ENCODE measurements at regions not wholly inside any gene's neighbourhood (a gene's known extent, or its start where the extent isn't known, plus 50 kb on each side); places are given as distances from the start of the nearest gene placed in this dataset.

DNA sequence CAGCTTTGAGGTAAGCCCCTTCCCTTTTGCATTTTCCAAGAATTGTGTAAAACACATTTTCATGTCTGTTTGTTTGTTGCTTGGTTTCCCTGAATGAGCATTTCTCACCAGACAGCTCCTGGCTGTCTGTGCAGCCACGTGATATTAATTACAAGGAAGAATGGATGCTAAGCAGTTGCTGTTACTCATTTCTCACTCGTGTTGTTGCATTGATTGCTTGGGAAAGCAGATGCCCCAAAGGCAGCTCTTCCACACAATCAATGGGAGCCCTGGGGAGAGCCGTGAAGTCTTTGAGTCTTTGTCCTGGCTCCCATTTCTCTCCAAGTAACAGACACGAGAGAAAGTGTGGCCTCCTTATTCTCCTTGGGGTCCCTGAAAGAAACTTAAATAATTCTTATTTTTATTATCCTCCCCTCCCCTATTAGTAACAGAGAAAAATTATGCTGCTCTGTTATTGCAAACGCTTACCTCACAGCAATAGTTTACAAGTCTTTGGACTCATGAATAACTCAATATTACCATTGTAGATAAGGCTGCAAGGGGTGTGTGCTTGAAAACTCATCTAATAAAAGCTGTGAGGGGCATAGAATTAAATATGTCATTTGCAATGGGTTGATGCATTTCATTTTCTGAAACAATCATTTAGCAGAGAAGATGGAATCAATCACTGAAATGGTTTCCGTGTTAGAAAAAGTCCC lies 127.7 kb upstream of the CAMK1G start:
- no peak for TF ChIP-seq SIN3A (IDR thresholded peaks at IDR 0.05; ENCODE audit: borderline replicate concordance, insufficient read depth, low read length)
- no peak for TF ChIP-seq FOXP2 (optimal IDR thresholded peaks at IDR 0.05; ENCODE audit: borderline replicate concordance, extremely low read depth, extremely low read length, insufficient read depth)
- no peak for TF ChIP-seq TAF1 (IDR thresholded peaks at IDR 0.05; ENCODE audit: borderline replicate concordance, insufficient read depth, low read length)
- no peak for TF ChIP-seq POLR2AphosphoS5 (IDR thresholded peaks at IDR 0.05; ENCODE audit: low read depth, low read length)
- TF ChIP-seq, protein P1, sequence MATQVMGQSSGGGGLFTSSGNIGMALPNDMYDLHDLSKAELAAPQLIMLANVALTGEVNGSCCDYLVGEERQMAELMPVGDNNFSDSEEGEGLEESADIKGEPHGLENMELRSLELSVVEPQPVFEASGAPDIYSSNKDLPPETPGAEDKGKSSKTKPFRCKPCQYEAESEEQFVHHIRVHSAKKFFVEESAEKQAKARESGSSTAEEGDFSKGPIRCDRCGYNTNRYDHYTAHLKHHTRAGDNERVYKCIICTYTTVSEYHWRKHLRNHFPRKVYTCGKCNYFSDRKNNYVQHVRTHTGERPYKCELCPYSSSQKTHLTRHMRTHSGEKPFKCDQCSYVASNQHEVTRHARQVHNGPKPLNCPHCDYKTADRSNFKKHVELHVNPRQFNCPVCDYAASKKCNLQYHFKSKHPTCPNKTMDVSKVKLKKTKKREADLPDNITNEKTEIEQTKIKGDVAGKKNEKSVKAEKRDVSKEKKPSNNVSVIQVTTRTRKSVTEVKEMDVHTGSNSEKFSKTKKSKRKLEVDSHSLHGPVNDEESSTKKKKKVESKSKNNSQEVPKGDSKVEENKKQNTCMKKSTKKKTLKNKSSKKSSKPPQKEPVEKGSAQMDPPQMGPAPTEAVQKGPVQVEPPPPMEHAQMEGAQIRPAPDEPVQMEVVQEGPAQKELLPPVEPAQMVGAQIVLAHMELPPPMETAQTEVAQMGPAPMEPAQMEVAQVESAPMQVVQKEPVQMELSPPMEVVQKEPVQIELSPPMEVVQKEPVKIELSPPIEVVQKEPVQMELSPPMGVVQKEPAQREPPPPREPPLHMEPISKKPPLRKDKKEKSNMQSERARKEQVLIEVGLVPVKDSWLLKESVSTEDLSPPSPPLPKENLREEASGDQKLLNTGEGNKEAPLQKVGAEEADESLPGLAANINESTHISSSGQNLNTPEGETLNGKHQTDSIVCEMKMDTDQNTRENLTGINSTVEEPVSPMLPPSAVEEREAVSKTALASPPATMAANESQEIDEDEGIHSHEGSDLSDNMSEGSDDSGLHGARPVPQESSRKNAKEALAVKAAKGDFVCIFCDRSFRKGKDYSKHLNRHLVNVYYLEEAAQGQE (IDR thresholded peaks at IDR 0.05; ENCODE audit: insufficient read depth in 1 of 2, low read depth in 2 of 2, low read length in 2 of 2): no peak

DNA sequence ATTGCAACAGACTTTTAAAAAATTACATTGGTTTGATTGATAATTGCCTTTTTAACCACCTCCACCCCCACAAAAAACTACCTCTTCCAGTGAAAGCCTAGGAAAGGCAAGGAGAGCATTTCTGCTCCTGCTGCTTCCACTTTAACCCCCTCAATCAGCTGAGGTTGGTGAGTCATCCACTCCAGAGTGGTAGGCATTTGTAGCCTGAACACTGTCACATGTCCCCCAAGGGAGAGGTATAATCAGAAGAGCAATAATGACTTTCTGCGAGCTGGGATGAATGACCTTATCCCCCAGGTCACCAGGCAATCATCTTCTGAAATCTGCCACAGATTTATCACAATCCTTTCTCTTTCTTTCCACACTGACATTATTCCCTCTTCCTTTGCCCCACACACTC lies 126.6 kb upstream of the CAMK1G start:
- TF ChIP-seq SIN3A (IDR thresholded peaks at IDR 0.05; ENCODE audit: borderline replicate concordance, insufficient read depth, low read length): no peak
- TF ChIP-seq FOXP2 (optimal IDR thresholded peaks at IDR 0.05; ENCODE audit: borderline replicate concordance, extremely low read depth, extremely low read length, insufficient read depth): no peak
- TF ChIP-seq, protein P1 (IDR thresholded peaks at IDR 0.05; ENCODE audit: insufficient read depth in 1 of 2, low read depth in 2 of 2, low read length in 2 of 2): no peak
- no peak for TF ChIP-seq TAF1 (IDR thresholded peaks at IDR 0.05; ENCODE audit: borderline replicate concordance, insufficient read depth, low read length)
- TF ChIP-seq POLR2AphosphoS5 (IDR thresholded peaks at IDR 0.05; ENCODE audit: low read depth, low read length): no peak

DNA sequence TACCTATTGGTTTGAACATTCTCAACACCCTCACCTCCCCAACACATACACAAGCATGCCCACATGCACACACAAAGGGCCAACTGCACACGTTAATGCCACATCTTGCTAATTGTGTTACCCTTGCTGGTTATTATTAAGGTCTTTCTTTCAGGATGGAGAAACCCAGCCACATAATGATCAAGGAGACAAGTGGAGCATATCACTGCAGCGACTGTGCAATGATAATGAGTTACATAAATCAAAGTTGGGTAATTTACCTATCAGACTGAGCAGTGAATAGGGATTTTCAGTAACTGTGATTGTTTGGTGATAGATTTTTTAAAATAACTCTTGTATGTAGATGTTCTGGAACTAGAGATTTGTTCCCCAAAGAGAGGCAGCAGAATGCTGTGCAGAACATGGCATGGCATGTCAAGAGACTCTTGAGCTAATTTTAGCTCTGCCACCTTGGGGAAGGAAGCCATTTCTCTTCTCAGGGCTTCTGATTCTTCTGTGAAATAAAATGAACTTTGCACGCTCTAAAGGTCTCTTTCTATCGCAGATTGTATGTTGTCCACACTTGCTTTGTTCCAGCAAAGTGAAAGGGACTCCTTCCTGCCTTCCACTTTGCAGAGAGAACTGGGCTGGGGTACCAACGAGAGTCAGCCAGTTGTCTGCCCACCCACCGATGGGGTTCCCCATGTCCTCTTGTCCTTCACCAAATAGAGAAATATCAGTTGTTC lies 126.0 kb upstream of the CAMK1G start:
- TF ChIP-seq SIN3A (IDR thresholded peaks at IDR 0.05; ENCODE audit: borderline replicate concordance, insufficient read depth, low read length) (no peak), POLR2AphosphoS5 (IDR thresholded peaks at IDR 0.05; ENCODE audit: low read depth, low read length) (no peak), TAF1 (IDR thresholded peaks at IDR 0.05; ENCODE audit: borderline replicate concordance, insufficient read depth, low read length) (no peak), FOXP2 (optimal IDR thresholded peaks at IDR 0.05; ENCODE audit: borderline replicate concordance, extremely low read depth, extremely low read length, insufficient read depth) (no peak)
- TF ChIP-seq, protein P1 (IDR thresholded peaks at IDR 0.05; ENCODE audit: insufficient read depth in 1 of 2, low read depth in 2 of 2, low read length in 2 of 2): no peak

DNA sequence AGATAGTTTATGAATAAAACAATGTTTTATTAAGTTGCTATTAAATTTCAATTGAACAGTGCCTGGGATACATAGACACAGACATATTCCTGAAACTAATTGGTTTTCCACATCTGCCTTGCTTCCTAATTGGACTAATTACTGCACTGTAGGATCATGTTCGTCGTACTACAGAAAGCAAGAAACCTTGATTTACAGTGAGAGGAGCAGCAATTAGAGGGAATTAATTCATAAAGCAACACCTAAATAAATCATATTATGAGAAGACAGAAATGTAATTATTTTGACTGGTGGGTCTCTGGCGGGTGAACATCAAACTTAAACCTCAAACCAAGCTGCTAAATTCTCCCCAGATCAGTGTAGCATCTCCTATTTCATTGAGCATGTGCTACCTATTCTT lies 124.6 kb upstream of the CAMK1G start:
- TF ChIP-seq, protein P1 (IDR thresholded peaks at IDR 0.05; ENCODE audit: insufficient read depth in 1 of 2, low read depth in 2 of 2, low read length in 2 of 2): no peak
- TF ChIP-seq POLR2AphosphoS5 (IDR thresholded peaks at IDR 0.05; ENCODE audit: low read depth, low read length): no peak
- no peak for TF ChIP-seq SIN3A (IDR thresholded peaks at IDR 0.05; ENCODE audit: borderline replicate concordance, insufficient read depth, low read length)
- no peak for TF ChIP-seq FOXP2 (optimal IDR thresholded peaks at IDR 0.05; ENCODE audit: borderline replicate concordance, extremely low read depth, extremely low read length, insufficient read depth)
- no peak for TF ChIP-seq TAF1 (IDR thresholded peaks at IDR 0.05; ENCODE audit: borderline replicate concordance, insufficient read depth, low read length)

All from PFSK-1 (cell line).